OCI-LY7 (cell line): ENCODE measurements at regions not wholly inside any gene's neighbourhood (a gene's known extent, or its start where the extent isn't known, plus 50 kb on each side); places are given as distances from the start of the nearest gene placed in this dataset.

Source experiments
- BruUV-seq: library from RNA; stranded (reverse); fragments of 400-500 nt; replicated peaks from 2 replicates; lab custom pipeline; 2021; lab: Mats Ljungman, UMichigan
- CTCF ChIA-PET: fragments of 300-600 bp; sonication (Branson Sonifier 250); formaldehyde crosslinking; loops from one replicate; lab custom pipeline; 2022; ENCODE audit warnings: antibody characterized with exemption; ENCODE audit not compliant: unreplicated experiment; lab: Charles Lee
- POLR2A ChIA-PET: fragments of 300-600 bp; sonication (Branson Sonifier 250); formaldehyde crosslinking; loops from one replicate; lab custom pipeline; 2022; ENCODE audit warnings: antibody characterized with exemption; lab: Charles Lee
- DNase-seq: peaks from one replicate; pipeline ENCODE4 v3.0.0-alpha.2; 2015; ENCODE audit warnings: low spot score
- H2AFZ ChIP-seq: fragments of 200-600 bp; sonication (generic), shearing (Covaris generic); 2 replicates; pipeline ENCODE4 v1.6.1; 2014; ENCODE audit warnings: mild to moderate bottlenecking, antibody characterized with exemption, low read length, moderate library complexity
- H3K27ac ChIP-seq: fragments of 200-600 bp; sonication (generic); 2 replicates; pipeline ENCODE4 v1.5.1; 2014; ENCODE audit warnings: mixed run types, low read depth, mild to moderate bottlenecking, moderate library complexity, low read length, inconsistent platforms; ENCODE audit not compliant: poor library complexity, severe bottlenecking
- H3K36me3 ChIP-seq: fragments of 200-600 bp; sonication (generic); 2 replicates; pipeline ENCODE4 v1.6.1; 2014; ENCODE audit warnings: mild to moderate bottlenecking, antibody characterized with exemption, low read length, moderate library complexity, mixed read lengths; ENCODE audit not compliant: insufficient read depth
- H3K4me1 ChIP-seq: fragments of 200-600 bp; sonication (generic); 2 replicates; pipeline ENCODE4 v1.5.1; 2014; ENCODE audit warnings: mild to moderate bottlenecking, low read length; ENCODE audit not compliant: insufficient read depth, poor library complexity, severe bottlenecking
- H3K4me2 ChIP-seq: fragments of 200-600 bp; sonication (generic); 2 replicates; pipeline ENCODE4 v1.6.1; 2014; ENCODE audit warnings: mild to moderate bottlenecking, low read length
- H3K4me3 ChIP-seq: fragments of 200-600 bp; sonication (generic); 2 replicates; pipeline ENCODE4 v1.5.1; 2014; ENCODE audit warnings: mild to moderate bottlenecking, low read depth, low read length; ENCODE audit not compliant: poor library complexity, severe bottlenecking
- H3K79me2 ChIP-seq: fragments of 200-600 bp; sonication (generic); 2 replicates; pipeline ENCODE4 v1.6.1; 2016; ENCODE audit warnings: low read depth, mild to moderate bottlenecking, low read length, moderate library complexity, mixed read lengths; ENCODE audit not compliant: insufficient read depth
- H3K9me2 ChIP-seq: fragments of 200-600 bp; sonication (generic); 2 replicates; pipeline ENCODE4 v1.6.1; 2016; ENCODE audit warnings: mild to moderate bottlenecking, low read length, mixed read lengths; ENCODE audit not compliant: insufficient read depth
- H3K9me3 ChIP-seq: fragments of 200-600 bp; sonication (generic); 2 replicates; pipeline ENCODE4 v1.6.1; 2014; ENCODE audit warnings: mild to moderate bottlenecking, mixed run types, low read length, mixed read lengths
- H4K20me1 ChIP-seq: fragments of 200-600 bp; sonication (generic); 2 replicates; pipeline ENCODE4 v1.6.1; 2014; ENCODE audit warnings: mild to moderate bottlenecking, antibody characterized with exemption, low read length, moderate library complexity, mixed read lengths; ENCODE audit not compliant: insufficient read depth
- EZH2phosphoT487 ChIP-seq: fragments of 200-600 bp; sonication (generic); IDR thresholded peaks from 2 replicates; pipeline ENCODE4 v1.6.1; 2018; ENCODE audit warnings: low read depth, borderline replicate concordance, mild to moderate bottlenecking, mixed run types, antibody characterized with exemption, low read length, moderate library complexity, mixed read lengths
- intact Hi-C: fragments of 100-400 bp; cut with micrococcal nuclease; formaldehyde crosslinking; loops from one replicate; pipeline ENCODE4 v1.10.0; 2022; ENCODE audit not compliant: unreplicated experiment
- TF ChIP-seq, protein P1 (sequence below): fragments of 200-600 bp; sonication (generic); conservative IDR thresholded peaks from 2 replicates; pipeline ENCODE4 v1.5.1; 2014; ENCODE audit warnings: mild to moderate bottlenecking, antibody characterized with exemption, low read length, moderate library complexity, mixed read lengths

DNA sequence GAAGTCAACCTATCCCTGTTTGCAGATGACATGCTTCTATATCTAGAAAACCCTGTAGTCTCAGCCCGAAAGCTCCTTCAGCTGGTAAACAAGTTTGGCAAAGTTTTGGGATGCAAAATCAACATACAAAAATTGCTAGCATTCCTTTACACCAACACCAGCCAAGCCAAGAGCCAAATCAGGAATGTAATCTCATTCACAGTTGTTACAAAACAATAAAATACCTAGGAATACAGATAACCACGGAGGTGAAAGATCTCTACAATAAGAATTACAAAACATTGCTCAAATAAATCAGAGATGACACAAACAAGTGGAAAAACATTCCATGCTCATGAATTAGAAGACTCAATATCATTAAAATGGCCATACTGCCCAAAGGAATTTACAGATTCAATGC, 50.4 kb upstream of the ZNF365 start:
- Histone ChIP-seq H3K27ac (no peak overlapping the region), H4K20me1 (no peaks in the 10 kb centered on the region), H3K4me2 (no peak overlapping the region), H3K9me2 (no peaks in the 10 kb centered on the region), H3K36me3 (no peaks in the 10 kb centered on the region), H2AFZ (no peak overlapping the region), H3K79me2 (no peaks in the 10 kb centered on the region), H3K4me3 (no peak overlapping the region), H3K9me3 (no peaks in the 10 kb centered on the region), H3K4me1 (no peaks in the 10 kb centered on the region)
- no TSS peak for BruUV-seq
- ChIA-PET POLR2A (no interaction called here), CTCF (no interaction called here)
- intact Hi-C loops = loop anchor here (5.0 kb wide), 1 partner anchor 36 kb away; no protein-coding TSS in a partner anchor
- TF ChIP-seq, protein P1, sequence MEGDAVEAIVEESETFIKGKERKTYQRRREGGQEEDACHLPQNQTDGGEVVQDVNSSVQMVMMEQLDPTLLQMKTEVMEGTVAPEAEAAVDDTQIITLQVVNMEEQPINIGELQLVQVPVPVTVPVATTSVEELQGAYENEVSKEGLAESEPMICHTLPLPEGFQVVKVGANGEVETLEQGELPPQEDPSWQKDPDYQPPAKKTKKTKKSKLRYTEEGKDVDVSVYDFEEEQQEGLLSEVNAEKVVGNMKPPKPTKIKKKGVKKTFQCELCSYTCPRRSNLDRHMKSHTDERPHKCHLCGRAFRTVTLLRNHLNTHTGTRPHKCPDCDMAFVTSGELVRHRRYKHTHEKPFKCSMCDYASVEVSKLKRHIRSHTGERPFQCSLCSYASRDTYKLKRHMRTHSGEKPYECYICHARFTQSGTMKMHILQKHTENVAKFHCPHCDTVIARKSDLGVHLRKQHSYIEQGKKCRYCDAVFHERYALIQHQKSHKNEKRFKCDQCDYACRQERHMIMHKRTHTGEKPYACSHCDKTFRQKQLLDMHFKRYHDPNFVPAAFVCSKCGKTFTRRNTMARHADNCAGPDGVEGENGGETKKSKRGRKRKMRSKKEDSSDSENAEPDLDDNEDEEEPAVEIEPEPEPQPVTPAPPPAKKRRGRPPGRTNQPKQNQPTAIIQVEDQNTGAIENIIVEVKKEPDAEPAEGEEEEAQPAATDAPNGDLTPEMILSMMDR = no peak
- no peak for TF ChIP-seq EZH2phosphoT487
- DNase-seq = no peak
